ENCODE measurements at regions not wholly inside any gene's neighbourhood (a gene's known extent, or its start where the extent isn't known, plus 50 kb on each side); places are given as distances from the start of the nearest gene placed in this dataset.

DNA sequence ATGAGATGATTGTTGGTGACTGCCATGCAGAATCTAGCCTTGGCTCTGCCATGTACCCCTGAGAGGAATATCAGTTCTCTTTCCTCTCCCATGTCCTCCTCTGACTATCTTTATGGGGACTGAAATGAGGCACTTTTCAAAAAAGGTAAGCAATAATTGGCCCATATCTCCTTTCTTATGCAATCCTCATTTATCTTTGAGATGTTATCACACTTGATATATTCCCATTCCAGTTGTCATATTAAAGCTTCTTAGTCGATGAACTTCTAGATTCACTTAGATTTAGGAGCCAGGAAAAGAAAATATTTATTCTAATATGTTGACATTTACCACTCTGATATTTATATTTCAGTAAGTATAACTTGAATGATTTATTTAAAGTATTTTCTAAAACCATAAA is 55.3 kb upstream of the CXCL8 start:
- DNase-seq (ENCODE audit: unreplicated experiment): no peak
- TF ChIP-seq, protein P1, sequence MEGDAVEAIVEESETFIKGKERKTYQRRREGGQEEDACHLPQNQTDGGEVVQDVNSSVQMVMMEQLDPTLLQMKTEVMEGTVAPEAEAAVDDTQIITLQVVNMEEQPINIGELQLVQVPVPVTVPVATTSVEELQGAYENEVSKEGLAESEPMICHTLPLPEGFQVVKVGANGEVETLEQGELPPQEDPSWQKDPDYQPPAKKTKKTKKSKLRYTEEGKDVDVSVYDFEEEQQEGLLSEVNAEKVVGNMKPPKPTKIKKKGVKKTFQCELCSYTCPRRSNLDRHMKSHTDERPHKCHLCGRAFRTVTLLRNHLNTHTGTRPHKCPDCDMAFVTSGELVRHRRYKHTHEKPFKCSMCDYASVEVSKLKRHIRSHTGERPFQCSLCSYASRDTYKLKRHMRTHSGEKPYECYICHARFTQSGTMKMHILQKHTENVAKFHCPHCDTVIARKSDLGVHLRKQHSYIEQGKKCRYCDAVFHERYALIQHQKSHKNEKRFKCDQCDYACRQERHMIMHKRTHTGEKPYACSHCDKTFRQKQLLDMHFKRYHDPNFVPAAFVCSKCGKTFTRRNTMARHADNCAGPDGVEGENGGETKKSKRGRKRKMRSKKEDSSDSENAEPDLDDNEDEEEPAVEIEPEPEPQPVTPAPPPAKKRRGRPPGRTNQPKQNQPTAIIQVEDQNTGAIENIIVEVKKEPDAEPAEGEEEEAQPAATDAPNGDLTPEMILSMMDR (IDR thresholded peaks at IDR 0.05; ENCODE audit: unreplicated experiment): no peak
- no peaks in the 10 kb centered on the region for H3K36me3 Mint-ChIP-seq (ENCODE audit: insufficient read depth, unreplicated experiment)
- no TSS peak for BruUV-seq (replicated peaks)
- intact Hi-C loops (cut with micrococcal nuclease): no loop called here
- CTCF ChIA-PET: interaction anchor here (1.0 kb wide), 1 partner anchor 450 kb away, joined by 4 read pairs; no protein-coding TSS in a partner anchor
- no peak overlapping the region for H3K27ac Mint-ChIP-seq (ENCODE audit: low read depth, unreplicated experiment)
- peaks cover 7% of the 10 kb centered on the region for H3K9me3 Mint-ChIP-seq (ENCODE audit: unreplicated experiment)
- no peaks in the 10 kb centered on the region for H3K27me3 Mint-ChIP-seq (ENCODE audit: insufficient read depth, unreplicated experiment)
- no peak overlapping the region for H3K4me3 Mint-ChIP-seq (ENCODE audit: unreplicated experiment)
- H3K4me1 Mint-ChIP-seq (ENCODE audit: insufficient read depth, unreplicated experiment): peaks cover 10% of the 10 kb centered on the region
- POLR2A ChIA-PET: interaction anchor here (1.6 kb wide), 1 partner anchor 13 kb away, joined by 8 read pairs; no protein-coding TSS in a partner anchor

DNA sequence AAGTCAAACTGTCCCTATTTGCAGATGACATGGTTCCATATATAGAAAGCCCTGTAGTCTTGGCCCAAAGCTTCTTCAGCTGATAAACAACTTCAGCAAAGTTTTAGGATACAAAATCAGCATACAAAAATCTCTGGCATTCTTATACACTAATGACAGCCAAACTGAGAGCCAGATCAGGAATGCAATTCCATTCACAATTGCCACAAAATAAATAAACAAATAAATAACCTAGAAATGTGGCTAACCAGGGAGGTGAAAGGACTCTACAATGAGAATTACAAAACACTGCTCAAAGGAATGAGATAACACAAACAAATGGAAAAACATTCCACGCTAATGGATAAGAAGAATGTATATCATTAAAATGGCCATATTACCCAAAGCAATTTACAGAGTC is 52.9 kb upstream of the CXCL8 start:
- H3K4me3 Mint-ChIP-seq (ENCODE audit: unreplicated experiment): no peak overlapping the region
- H3K4me1 Mint-ChIP-seq (ENCODE audit: insufficient read depth, unreplicated experiment): peaks cover 16% of the 10 kb centered on the region
- peaks cover 7% of the 10 kb centered on the region for H3K9me3 Mint-ChIP-seq (ENCODE audit: unreplicated experiment)
- no TSS peak for BruUV-seq (replicated peaks)
- intact Hi-C loops (cut with micrococcal nuclease): no loop called here
- TF ChIP-seq, protein P1 (IDR thresholded peaks at IDR 0.05; ENCODE audit: unreplicated experiment): no peak
- ChIA-PET POLR2A (interaction anchor here (1.4 to 2.6 kb wide), 3 partner anchors 11 to 12 kb away, joined by 6 to 15 read pairs (median 9); no protein-coding TSS in a partner anchor), CTCF (no interaction called here)
- no peak overlapping the region for H3K27ac Mint-ChIP-seq (ENCODE audit: low read depth, unreplicated experiment)
- H3K27me3 Mint-ChIP-seq (ENCODE audit: insufficient read depth, unreplicated experiment): no peaks in the 10 kb centered on the region
- no peaks in the 10 kb centered on the region for H3K36me3 Mint-ChIP-seq (ENCODE audit: insufficient read depth, unreplicated experiment)
- no peak for DNase-seq (ENCODE audit: unreplicated experiment)

DNA sequence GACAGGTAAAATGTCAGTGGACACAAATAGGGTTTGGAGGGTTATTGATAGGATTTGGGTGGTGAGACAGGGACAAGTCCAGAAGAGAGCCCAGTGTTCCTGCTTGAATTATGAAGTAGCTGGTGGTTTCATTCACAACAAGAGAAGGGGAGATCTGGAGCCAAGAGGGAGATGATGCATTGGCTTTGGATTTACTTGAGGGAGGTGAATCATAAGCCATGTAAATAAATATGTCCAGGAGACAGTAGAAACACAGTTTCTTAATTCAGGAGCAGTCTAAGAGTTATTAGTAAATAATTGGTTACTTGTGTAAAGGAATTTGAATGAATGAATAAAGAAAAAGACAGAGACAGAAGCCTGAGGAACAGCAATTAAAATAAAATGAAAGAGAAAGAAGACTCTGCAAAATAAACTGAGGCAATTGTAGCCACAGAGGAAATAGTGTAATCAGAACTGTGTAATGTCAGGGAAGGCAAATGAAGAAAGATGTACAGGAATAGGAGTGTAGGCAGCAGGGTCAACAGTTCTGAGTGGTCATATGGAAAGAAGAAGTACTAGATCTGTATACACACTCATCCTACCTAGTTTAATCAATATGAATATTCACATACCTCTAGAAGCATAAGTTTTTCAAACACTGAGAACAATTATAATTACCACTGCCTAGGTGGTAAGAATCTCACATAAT is 50.2 kb upstream of the CXCL8 start:
- Mint-ChIP-seq H3K27me3 (ENCODE audit: insufficient read depth, unreplicated experiment) (no peaks in the 10 kb centered on the region), H3K36me3 (ENCODE audit: insufficient read depth, unreplicated experiment) (no peaks in the 10 kb centered on the region), H3K9me3 (ENCODE audit: unreplicated experiment) (peaks cover 7% of the 10 kb centered on the region), H3K27ac (ENCODE audit: low read depth, unreplicated experiment) (peak overlapping the region; percentile 8), H3K4me3 (ENCODE audit: unreplicated experiment) (no peak overlapping the region), H3K4me1 (ENCODE audit: insufficient read depth, unreplicated experiment) (peaks cover 11% of the 10 kb centered on the region)
- TF ChIP-seq, protein P1 (IDR thresholded peaks at IDR 0.05; ENCODE audit: unreplicated experiment): no peak
- BruUV-seq (replicated peaks): no TSS peak
- POLR2A ChIA-PET: no interaction called here
- CTCF ChIA-PET: interaction anchor here (1.3 kb wide), 1 partner anchor 28 kb away, joined by 4 read pairs; no protein-coding TSS in a partner anchor
- intact Hi-C loops (cut with micrococcal nuclease): no loop called here
- peak; percentile 51 for DNase-seq (ENCODE audit: unreplicated experiment)

Data from MCF 10A (cell line).